ENCODE measurements at regions not wholly inside any gene's neighbourhood (a gene's known extent, or its start where the extent isn't known, plus 50 kb on each side); places are given as distances from the start of the nearest gene placed in this dataset.

DNA sequence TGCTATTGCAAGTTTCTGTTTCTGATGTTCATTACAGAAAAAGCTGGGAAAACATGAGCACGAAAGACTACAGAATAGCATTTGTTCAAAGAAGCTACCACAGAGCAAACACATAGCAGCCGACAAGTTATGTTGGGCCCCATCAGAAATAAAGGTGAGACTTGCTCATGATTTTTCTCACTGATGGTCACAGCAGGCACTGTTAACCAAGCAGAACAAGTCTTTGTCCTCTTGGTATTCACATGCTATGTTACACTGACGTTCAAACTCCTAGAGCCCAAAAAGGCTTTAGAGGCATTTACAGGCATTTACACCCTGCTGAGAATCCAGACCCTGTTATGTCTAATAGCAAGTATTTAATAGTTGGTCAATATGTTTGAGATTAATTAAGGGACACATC lies 235.0 kb upstream of the HNMT start:
- DNase-seq (ENCODE audit: low read depth): no peak

DNA sequence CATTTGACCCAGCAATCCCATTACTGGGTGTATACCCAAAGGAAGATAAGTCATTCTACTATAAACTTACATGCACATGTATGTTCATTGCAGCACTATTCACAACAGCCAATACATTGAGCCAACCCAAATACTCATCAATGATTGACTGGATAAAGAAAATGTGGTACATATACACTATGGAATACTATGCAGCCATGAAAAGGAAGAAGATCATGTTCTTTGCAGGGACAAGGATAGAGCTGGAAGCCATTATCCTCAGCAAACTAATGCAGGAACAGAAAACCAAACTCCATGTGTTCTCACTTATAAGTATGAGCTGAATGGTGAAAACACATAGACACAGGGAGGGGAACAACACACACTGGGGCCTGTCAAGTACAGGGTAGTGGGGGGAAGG lies 226.7 kb upstream of the HNMT start:
- DNase-seq (ENCODE audit: low read depth): no peak

DNA sequence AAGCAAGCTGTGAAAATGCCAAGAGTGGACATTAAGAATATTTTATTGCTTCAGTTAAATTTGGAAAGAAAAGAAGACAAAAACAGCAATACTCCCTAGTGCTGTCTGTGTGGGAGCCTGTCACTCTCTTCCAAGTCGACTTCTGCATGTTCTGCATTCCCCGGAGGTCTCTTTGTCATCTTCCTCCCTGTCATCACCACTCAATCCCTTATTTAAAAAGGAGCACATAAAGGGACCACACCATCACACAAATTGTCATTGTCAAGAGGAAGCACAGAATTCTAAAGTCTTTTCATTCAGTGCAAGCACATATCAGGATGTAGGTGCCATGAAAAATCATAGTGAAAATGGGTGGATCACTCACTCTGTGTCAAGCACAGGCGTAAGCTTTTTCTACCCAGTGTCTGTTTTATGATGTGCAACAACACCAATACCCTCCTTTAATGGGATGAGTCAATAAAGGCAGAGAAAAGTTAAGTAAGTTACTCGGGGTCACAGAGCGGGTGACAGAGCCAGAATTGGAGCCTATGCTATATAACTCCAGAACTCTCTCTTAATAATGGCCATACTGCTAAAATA lies 222.4 kb upstream of the HNMT start:
- no peak for DNase-seq (ENCODE audit: low read depth)

DNA sequence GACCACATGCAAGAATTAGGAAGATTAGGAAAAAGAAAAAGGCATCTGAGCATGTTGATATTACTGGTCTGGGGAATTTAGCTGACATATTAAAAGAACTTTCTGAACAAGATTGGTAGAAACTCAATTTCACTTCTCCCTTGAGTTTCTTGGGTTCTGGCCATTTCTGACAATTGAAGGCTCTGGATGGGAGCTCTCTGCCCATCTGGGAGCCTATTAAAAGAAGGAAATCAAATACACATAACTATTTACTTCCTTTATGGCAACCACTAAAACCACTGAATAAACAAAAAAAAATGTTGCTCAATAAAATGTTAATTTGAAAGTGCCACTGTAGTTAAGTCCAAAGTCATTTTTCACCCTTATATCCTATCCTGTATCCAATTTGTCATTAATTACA lies 216.8 kb upstream of the HNMT start:
- no peak for DNase-seq (ENCODE audit: low read depth)

DNA sequence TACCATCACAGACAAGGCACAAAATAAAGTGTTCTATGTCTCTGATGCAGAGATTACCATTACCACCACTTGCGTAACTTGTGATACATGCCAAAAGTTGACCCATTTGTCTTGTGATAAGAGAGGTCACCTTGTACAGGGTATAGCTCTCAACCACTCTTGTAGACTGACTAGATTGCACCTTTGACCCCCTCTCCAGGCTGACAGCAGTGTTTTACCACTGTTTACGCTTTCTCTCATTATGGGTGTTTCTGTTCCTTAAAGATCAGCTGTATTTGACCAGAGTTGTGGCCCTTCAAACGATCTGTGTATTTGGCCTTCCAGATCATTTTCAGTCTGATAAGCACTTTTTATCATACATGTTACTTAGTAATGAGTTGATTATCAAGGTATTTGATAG lies 215.7 kb upstream of the HNMT start:
- no peak for DNase-seq (ENCODE audit: low read depth)

DNA sequence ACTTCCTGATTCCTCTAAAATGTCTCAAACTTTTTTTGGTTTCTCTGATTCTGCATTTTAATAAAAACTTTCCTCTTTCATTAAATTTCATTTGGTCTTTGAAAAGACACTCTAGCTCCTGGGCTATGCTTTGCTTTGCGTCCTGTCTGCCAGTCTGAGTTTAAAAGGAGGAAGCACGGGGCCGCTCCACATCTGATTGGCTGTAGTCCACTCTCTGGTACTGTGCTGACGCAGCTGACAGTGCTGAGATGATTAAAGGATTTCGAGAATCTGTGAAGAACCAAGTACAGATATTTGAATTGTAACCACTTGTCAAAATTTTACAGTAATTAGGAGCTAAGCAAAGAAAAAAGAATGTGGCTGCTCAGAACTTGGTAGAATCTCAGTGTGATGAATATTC lies 199.6 kb upstream of the HNMT start:
- DNase-seq (ENCODE audit: low read depth): no peak

DNA sequence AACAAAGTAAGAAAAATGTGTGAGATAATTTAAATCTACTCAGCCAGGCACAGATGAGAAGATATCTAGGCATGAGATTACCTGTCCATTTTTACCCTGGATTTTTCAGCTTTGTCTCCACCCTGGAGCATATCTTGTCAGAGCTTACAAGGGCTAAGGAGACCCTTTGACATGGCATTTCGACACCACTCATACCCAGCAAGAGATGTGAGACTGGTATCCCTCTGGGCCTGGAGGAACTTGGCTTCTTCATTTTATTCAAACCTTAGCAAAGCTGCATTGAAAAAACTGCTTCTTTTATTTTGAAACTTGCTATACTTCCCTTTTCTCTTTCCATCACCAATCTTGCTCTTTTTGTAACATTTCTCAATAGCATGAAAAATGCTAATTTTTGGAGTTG lies 194.9 kb upstream of the HNMT start:
- DNase-seq (ENCODE audit: low read depth): no peak

DNA sequence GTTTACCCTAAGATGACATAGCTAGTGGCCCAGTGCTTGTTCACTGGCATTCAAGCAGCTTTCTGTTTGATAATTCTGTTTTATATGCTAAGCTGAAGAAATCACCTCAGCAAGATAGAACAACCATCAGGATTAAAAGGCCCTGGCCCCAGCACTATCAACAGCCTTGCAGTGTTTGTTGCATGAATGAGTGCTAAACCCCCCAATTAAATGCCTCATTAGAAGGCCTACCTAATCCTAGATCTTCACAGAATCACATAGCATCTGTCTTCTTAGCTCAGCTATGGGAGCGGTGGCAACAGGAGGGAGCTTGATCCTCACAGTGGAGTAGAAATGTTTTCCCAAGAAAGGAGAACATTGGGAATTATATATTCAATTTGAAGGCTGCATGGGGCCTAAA lies 194.1 kb upstream of the HNMT start:
- DNase-seq (ENCODE audit: low read depth): no peak

DNA sequence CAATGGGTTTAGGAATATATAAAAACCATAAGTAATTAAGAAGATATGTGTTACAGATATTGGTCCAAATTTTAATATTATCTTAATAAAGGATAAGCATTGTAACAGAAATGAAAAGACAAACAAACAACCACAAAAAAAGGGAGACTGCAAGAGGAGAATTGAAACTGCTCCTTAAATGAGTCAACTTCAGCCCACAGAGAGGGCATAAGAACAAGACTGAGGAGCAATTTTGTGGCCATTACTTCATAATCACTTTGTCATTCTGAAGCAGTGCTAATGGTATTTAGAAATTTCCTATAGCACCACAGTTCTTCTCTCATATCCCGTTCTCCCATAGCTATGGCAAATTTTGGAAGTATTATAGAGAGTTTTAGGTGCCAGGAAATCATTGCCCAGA lies 193.2 kb upstream of the HNMT start:
- DNase-seq (ENCODE audit: low read depth): no peak

DNA sequence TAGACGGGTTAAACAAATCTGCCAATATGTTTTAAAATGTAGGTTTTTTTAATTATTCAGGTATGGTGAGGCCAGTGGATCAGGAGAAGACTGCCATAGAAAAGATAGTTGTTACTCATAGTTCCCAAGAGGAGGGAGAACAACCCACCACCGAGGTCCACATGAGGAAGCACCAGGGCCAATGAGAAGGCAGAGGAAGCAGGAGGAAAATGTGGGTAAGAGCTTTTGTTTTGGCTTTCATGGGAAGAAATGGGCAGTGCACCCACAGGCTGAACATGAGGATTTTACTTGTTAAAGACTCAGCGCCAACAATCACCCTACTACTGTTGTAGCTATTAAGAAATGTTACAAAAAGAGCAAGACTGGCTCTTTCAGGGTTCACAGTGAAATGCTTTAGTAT lies 191.8 kb upstream of the HNMT start:
- DNase-seq (ENCODE audit: low read depth): no peak

DNA sequence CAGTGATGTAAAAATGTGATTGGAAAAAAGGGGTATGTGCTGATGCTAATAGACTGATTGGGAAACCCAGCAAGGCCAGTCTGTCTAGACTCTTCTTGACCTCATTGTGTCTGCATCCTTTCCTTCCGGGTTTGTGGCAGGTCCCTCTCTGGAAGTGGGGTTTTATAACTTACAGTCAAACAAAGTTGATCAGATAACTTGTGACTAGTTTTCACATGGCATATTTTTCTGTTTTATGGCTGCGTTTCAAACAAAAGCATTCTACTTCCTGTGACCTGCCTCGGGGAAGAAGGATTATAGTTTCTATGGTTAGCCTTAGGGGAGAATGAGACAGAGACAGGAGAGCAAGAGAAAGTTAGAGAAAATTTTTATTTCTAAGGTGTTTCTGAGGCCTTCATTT lies 188.7 kb upstream of the HNMT start:
- DNase-seq (ENCODE audit: low read depth): no peak

DNA sequence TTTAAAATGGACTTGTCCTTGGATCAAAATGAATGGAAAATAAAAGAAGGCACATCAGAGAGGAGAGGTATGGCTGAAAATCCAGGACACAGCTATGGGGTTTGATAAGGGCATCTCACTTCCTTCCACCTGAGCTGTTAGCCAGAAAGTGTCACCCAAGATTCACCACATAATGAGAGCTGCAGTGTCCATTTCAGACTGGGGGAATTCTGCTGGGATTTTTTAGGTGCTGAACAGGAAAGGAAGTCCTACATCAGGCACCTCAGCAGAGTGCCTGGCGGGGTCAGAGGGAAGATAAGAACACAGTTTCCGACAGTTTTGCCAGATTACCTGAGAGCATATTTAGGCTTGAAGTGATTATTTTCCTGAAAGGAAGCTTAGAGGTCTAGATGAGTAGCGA lies 187.6 kb upstream of the HNMT start:
- DNase-seq (ENCODE audit: low read depth): no peak

DNA sequence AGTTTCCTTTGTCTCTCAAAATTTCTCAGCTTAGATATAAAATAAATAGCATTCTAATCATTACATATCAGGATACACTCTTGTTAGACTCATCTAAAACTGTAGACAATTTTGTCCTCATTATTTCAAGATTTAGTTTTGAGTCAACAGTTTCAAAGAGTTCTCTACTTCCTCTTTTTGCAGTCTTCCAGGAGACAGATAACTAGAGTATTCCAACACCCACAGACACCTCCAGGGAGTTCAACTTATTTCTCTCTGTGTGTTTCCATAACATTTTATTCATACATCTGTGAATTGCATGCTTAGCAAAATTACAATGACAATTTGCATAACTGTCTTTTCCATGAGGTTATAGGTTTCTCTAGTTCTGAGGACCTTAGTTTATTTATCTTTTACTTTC lies 166.6 kb upstream of the HNMT start:
- DNase-seq (ENCODE audit: low read depth): no peak

DNA sequence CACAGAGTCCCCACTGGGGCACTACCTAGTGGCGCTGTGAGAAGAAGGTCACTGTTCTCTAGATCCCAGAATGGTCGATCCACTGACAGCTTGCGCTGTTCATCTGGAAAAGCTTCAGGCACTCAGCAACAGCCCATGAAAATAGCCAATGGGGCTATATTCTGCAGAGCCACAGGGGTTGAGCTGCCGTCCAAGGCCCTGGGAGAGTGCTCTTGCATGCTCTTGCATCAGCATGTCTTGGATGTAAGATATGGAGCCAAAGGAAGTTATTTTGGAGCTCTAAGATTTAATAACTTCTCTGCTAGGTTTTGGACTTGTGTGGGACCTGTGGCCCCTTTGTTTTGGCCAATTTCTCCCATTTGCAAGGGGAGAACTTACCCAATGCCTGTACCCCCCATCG lies 164.7 kb upstream of the HNMT start:
- DNase-seq (ENCODE audit: low read depth): no peak

DNA sequence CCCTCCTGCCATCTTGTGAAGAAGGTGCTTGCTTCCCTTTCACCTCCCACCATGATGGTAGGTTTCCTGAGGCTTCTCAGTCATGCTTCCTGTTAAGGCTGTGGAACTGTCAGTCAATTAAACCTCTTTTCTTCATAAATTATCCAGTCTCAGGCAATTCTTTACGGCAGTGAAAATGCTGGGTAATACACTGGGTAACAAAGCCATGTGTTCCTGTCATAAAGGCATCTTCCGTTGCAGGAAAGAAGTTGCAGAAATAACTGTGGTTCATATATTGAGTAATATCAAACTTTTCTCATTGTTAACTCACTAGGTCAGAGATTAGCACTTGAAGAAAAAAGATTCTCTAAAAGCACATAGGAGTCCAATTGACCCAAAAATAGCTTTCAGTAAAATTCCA lies 163.9 kb upstream of the HNMT start:
- no peak for DNase-seq (ENCODE audit: low read depth)

DNA sequence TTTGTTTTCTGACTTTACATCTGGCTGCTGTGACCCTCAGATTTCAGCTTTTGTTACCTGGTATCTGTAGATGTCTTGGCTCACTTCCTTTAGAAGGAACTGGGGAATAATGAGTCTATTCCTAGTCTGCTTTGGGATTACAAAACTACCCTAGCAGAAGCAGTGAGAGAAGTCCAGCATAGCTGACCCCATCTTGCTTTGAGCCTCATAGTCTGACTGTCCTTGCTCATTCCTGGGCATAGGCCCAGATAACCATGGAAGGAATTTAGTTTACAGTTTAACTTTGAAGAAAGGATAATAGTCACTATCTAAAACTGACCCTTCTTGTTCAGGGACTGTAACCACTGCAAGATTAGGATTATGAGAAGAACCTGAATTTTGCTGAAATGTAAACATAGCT lies 163.0 kb upstream of the HNMT start:
- no peak for DNase-seq (ENCODE audit: low read depth)

DNA sequence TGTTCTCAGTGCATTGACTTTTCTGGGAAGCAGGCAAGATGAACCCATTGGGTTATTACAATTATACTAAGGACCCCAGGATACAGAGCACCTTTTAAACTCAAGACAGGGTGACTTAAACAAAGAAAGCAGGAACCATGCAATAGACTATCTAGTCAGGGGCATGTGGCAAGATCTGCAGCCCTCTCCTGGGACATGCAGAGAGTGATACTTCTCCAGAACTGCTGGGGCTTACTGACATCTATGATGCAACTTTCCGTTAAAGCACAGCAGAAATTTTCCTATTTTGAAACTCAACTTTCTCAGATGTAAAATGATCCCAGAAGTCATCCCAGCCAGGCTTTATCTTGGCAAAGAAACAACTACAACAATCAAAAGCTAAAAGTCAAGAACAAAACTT lies 162.2 kb upstream of the HNMT start:
- no peak for DNase-seq (ENCODE audit: low read depth)

DNA sequence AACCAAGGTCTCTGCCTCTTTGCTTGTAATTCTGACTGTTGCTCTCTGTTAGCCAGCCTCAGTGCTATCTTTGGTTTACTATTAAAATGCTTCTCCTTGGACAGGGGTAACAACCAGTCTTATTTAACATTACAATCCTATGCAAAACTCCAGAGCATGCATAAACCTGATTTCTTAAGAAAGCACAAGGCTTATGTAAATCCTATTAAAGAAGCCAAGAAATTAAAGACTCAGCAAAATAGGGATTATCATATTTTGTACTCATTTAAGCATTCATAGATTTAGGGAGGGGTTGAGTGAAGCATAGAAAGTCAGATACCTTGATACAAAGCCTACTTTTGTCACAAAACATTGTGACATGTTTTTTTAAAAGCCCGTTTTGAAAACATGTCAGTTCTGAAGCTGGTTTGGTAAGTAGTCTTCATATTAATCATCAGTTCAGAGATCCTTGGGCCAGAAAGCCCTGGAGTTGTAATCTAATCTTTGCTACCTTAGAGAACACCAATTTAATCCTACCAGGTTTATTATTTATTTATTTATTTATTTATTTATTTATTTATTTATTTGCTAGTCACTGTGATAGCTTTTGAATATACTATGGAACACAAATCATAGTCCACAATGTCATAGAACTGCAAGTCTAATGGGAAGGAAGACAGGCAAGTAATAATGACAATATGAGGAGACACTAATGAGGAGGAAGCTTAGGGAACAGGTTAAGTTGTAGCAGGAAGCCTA lies 158.0 kb upstream of the HNMT start:
- no peak for DNase-seq (ENCODE audit: low read depth)

DNA sequence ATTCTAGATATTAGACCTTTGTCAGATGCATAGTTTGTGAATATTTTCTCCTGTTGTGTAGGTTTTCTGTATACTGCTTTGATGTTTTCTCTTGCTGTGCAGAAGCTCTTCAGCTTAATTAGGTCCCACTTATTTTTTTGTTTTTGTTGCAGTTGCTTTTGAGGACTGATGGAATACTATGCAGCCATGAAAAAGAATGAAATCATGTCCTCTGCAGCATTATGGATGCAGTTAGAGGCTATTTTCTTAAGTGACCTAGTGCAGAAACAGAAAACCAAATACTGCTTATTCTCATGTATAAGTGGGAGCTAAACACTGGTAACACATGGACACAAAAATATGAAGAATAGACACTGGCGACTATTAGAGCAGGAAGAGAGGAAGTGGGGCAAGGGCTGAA lies 155.0 kb upstream of the HNMT start:
- DNase-seq (ENCODE audit: low read depth): no peak

DNA sequence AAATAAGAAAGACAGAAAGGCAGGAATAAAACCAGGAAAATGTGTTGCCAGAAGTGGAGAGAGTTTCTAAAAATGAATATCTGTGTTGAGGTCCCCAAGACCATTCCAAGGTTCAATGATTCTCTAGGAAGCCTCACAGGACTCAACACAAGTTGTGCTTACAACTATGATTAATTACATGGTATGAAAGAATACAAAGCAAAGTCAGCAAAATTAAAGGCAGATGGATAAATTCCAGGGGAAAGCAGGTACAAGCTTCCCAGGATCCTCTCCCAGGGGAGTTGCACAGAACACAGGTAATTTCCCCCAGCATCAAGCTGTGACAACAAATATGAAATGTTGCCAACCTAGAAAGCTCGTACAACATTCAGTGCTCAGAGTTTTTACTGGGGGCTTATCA lies 154.4 kb upstream of the HNMT start:
- DNase-seq (ENCODE audit: low read depth): no peak

DNA sequence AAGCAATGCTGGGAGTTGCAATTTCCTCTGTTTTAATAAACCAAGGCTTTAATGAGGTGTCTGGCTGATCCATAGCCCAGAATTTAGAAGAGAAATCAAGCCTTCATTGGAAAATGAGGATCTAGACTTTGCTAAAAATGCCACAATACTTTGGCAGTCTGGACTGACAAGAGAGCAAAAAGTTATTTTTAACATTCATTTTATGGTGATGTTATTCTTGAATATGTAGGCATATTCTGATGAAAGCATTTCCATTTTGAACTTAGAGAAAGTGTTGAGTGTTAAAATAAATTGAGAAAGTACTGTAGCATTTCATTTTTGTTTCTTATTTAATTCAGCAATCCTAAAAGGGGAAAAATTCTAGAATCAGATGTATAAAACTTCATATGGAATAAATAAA lies 151.8 kb upstream of the HNMT start:
- no peak for DNase-seq (ENCODE audit: low read depth)

DNA sequence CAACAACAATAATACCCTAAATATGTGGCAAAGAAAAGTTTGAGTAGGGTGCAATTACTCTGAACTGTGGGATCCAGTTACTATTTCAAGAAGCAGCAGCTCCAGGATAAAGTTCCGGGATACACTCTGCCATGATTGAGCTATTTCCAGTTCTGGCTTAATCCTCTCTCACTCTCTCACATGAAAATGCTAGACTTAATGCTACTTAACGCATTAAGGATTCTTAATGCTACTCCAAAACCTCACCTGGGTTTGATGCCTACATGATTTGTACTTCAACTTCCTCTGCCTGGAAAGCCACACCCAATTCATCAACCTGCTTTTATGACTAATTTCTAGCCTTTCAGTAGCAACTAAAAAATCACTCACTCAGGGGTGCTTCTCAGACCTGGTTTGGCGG lies 151.1 kb upstream of the HNMT start:
- DNase-seq (ENCODE audit: low read depth): no peak

DNA sequence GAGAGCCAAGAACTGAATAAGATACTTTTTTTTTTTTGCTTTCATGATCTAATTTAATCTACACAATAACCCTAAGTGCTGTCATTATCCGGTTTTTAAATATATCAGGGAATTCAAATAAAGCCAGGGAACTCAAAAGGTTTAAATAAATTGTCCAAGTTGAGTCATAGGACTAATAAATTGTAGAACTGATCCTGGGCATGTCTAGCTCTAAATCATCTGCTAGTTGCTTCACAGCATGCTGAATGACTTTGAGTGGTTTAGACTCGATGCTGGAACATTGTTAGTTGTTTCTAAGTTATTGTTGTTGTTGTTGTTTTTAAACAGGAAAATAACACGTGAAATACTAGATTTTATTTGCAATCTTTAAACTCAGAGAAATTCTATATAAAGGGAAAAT lies 147.2 kb upstream of the HNMT start:
- no peak for DNase-seq (ENCODE audit: low read depth)

DNA sequence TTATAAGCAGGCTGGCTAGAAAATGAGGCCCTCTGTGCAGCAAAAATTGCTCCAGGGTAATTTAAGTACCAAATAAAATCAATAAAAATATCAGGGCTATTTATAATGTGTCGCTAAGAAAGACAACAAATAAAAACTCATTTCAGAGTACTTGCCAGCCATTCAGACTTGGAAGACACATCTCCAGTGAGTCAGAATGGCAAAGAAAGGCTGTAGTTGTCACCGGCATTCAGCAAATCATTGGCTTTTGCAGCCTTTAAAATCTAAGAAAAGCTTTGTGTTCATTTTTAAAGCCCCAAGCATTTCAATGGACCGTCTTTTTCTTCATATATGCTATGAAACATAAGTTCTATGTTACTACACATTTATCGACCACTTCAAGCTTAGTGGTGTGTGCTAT lies 141.1 kb upstream of the HNMT start:
- no peak for DNase-seq (ENCODE audit: low read depth)

DNA sequence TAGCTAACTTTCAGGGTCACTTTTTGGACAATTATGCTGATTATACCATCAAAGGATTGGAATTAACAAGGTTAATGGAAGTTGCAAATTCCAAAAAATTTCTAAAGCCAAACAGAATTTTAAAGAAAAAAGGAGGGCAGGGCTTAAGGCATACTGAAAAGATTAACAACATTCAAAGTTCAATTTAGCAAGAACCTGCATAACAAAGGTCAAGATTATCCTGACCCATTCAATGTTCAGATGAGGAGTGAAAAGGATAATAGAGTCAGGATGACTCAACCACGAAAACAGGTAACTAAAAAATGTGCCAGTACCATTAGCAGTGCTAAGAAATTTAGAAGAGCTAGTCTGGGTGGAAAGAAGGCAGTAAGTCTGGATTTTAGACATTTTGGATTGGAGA lies 139.8 kb upstream of the HNMT start:
- DNase-seq (ENCODE audit: low read depth): no peak

Data from stromal cell of bone marrow (primary cell).